Central memory CD8-positive, alpha-beta T cell (primary cell): ENCODE measurements at regions not wholly inside any gene's neighbourhood (a gene's known extent, or its start where the extent isn't known, plus 50 kb on each side); places are given as distances from the start of the nearest gene placed in this dataset.

Experiments
- ATAC-seq: fragments of 150-1000 bp; cut with Tn5 transposase; replicated peaks from 2 replicates; pipeline ENCODE4 v1.10.0; 2022; ENCODE audit warnings: mild to moderate bottlenecking, moderate FRiP score, moderate number of reproducible peaks; ENCODE audit not compliant: poor library complexity, severe bottlenecking; ENCODE audit errors: extremely low read depth
- DNase-seq, 2 donors: peaks; one replicate each; pipeline ENCODE4 v3.0.0; 2021; ENCODE audit warnings: low spot score in 2 of 2
- H3K27ac Mint-ChIP-seq: one replicate; pipeline ENCODE4 v1.8.0; 2022; ENCODE audit warnings: low read depth, mild to moderate bottlenecking, moderate library complexity, mixed read lengths
- H3K27me3 Mint-ChIP-seq: one replicate; pipeline ENCODE4 v1.8.0; 2022; ENCODE audit warnings: mixed read lengths
- H3K36me3 Mint-ChIP-seq: one replicate; pipeline ENCODE4 v1.8.0; 2022; ENCODE audit warnings: mild to moderate bottlenecking, moderate library complexity, mixed read lengths; ENCODE audit not compliant: insufficient read depth
- H3K4me1 Mint-ChIP-seq: one replicate; pipeline ENCODE4 v1.8.0; 2022; ENCODE audit warnings: mixed read lengths
- H3K4me3 Mint-ChIP-seq: one replicate; pipeline ENCODE4 v1.8.0; 2022; ENCODE audit warnings: mild to moderate bottlenecking, moderate library complexity, mixed read lengths
- H3K9me3 Mint-ChIP-seq: one replicate; pipeline ENCODE4 v1.8.0; 2022; ENCODE audit warnings: mixed read lengths

DNA sequence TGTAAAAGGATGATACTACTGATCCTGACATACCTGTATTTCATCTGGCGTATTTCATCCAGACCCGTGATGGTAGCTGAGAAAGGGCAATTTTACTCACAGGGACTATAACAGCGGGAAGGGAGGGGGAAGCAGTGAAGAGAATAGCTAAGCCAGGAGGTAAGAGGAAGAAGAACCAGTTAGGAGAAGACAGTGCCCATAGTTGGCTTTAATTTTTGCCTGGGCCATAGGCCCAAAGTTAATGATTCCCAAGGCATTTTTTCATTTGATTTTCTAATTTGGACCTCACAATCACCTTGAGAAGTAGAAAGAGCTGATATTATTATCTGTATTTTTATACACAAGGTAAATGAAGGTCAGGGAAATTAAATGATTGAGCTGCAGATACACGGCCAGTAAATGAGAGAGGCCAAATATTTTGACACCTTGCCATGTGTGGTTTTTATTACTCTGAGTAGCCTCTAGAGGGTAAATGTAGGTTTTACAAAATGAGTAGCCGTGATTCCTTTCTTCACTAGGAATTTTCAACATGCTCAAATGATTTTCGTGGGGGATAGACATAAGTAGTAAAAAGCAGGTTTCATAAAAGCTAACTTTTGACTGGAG, 382.2 kb downstream of the FUT8 start:
- Mint-ChIP-seq H3K4me1 (no peaks in the 10 kb centered on the region), H3K4me3 (no peak overlapping the region), H3K9me3 (no peaks in the 10 kb centered on the region), H3K27me3 (peaks cover 22% of the 10 kb centered on the region), H3K27ac (no peak overlapping the region), H3K36me3 (no peaks in the 10 kb centered on the region)
- DNase-seq (no peak), ATAC-seq (no peak)

DNA sequence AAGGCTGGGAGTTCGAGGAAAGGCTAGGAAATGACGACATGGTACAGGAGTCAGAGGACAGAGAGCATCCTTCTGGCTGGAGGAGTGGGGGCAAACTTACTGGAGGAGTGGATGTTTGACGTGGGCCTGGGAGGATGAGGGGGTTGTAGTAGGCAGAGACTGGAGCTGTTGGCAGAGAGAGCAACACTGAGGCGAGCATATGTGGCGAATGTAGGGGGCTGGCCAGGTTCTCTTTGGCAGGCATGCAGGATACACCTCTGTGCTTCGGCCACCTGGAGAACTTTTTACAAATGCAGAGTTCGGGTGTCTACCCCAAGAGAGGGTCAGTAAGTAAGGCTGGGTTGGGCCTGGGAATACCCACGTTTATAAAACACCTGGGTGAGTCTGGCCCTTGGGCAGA, 385.7 kb downstream of the FUT8 start:
- H3K4me1 Mint-ChIP-seq = no peaks in the 10 kb centered on the region
- H3K4me3 Mint-ChIP-seq = no peak overlapping the region
- peaks cover 29% of the 10 kb centered on the region for H3K27me3 Mint-ChIP-seq
- no peaks in the 10 kb centered on the region for H3K36me3 Mint-ChIP-seq
- no peak overlapping the region for H3K27ac Mint-ChIP-seq
- ATAC-seq (no peak), DNase-seq (no peak)
- no peaks in the 10 kb centered on the region for H3K9me3 Mint-ChIP-seq

DNA sequence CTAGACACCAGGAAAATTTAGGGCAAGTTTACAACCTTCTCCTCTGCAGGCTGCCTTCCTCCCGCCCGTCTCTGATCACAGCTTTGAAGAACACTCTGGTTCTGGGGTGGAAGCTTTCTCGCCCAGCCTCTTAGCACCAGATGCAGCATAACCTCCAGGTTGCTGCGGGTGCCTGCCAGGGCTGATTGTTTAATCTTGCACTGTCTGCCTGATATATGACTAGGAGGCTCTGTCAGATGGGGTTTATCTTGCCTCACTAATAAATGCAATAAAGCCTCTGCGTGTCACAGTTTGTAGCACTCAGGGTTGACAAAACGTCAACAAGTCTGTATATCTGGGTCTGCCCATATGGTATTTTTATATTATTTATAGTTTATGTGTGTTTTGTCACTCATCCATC, 388.2 kb downstream of the FUT8 start:
- H3K9me3 Mint-ChIP-seq = no peaks in the 10 kb centered on the region
- no peak overlapping the region for H3K4me3 Mint-ChIP-seq

DNA sequence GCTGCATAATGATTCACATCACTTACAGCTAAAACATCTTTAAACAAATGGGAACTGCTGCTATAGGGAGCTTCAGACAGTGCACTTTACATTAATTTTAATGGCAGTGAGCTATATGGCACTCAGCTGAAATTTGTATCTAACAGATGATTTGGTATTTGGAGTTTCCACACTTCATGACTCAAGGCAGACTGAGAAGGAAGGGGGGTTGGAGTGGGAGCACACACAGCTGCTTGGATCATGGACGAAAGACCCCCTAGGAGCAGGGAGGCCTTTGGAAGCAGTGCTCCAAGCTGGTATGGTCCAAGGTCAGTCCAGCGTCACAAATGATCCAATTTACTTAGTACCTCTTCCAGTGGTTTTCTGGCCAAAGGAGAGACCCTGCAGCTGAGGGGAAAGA, 389.7 kb downstream of the FUT8 start:
- H3K27me3 Mint-ChIP-seq = peaks cover 21% of the 10 kb centered on the region
- no peak for DNase-seq
- ATAC-seq = no peak
- no peaks in the 10 kb centered on the region for H3K36me3 Mint-ChIP-seq
- H3K9me3 Mint-ChIP-seq = no peaks in the 10 kb centered on the region
- no peak overlapping the region for H3K27ac Mint-ChIP-seq
- no peaks in the 10 kb centered on the region for H3K4me1 Mint-ChIP-seq
- no peak overlapping the region for H3K4me3 Mint-ChIP-seq

More for the DNA sequence above, 388.2 kb downstream of the FUT8 start:
- no peaks in the 10 kb centered on the region for H3K36me3 Mint-ChIP-seq
- H3K4me1 Mint-ChIP-seq = no peaks in the 10 kb centered on the region
- ATAC-seq (no peak), DNase-seq (no peak)
- H3K27me3 Mint-ChIP-seq = peaks cover 28% of the 10 kb centered on the region
- H3K27ac Mint-ChIP-seq = no peak overlapping the region

DNA sequence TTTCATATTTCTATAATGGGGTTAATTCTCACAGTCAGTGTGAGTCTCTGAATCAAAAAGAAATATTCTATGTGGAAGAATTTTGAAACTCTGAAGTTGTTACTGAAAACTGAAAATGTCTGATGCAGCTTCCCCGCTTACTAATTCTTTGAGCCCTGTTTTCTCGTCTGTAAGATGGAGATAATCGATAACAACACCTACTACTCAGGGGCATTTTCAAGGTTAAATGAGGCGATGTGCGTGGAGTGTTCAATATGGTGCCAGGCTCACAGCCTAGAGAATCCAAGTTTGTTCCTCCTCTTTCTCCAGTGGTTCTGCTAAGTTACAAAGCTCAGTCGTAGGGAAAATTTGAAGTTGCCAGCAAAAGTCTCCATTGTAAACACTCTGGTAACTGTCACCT, 391.4 kb downstream of the FUT8 start:
- ATAC-seq (no peak), DNase-seq (no peak)
- H3K27me3 Mint-ChIP-seq = peaks cover 7% of the 10 kb centered on the region
- H3K27ac Mint-ChIP-seq = no peak overlapping the region
- H3K36me3 Mint-ChIP-seq = no peaks in the 10 kb centered on the region
- H3K9me3 Mint-ChIP-seq = no peaks in the 10 kb centered on the region
- H3K4me1 Mint-ChIP-seq = no peaks in the 10 kb centered on the region
- no peak overlapping the region for H3K4me3 Mint-ChIP-seq

DNA sequence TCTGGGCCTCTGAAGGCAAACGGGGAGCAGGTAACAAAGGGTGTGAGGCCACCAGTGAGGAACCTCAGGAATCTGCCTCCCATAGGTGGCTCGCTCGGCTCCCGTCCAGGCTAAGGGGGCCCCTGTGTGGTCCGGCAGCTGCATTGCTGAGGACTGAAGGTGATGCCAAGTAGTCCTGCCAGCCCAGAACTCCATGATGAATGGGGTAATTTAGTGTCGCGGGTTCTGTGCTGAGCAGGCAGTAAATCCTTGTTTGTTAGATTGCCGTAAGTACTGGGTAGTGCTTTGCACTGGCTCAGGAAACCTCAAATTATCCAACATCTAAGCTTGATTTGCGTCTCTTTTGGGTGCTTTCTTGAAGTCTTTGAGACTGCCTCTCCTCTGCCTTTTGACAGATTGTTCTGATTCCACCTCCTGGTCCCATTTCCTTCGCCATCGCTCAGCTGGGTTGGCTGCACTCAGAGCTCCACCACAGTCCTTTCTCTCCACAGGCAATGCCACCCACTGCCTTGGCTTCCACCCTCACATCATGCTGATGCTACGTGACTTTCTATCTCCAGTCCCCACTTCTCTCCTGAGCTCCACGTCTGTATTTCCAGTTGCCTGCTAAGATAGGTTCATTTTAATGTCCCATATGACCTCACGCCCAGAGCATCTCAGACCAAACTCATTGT, 392.0 kb downstream of the FUT8 start:
- Mint-ChIP-seq H3K4me1 (no peaks in the 10 kb centered on the region), H3K9me3 (no peaks in the 10 kb centered on the region), H3K27ac (no peak overlapping the region), H3K36me3 (no peaks in the 10 kb centered on the region), H3K4me3 (no peak overlapping the region), H3K27me3 (peaks cover 7% of the 10 kb centered on the region)
- ATAC-seq (no peak), DNase-seq (no peak)

DNA sequence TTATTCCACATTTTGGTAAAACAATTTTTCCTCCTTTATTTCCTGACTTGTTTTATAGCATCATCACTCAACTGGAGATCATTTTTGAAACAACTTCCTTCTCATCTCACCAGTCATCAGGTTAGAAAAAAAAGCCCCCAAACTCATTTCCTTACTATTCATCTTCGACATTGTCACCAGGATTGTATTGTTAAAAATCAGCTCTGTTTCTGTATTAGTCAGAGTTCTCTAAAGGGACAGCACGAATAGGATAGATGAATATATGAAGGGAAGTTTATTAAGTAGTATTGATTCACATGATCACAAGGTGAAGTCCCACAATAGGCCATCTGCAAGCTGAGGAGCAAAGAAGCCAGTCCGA, 392.6 kb downstream of the FUT8 start:
- ATAC-seq (no peak), DNase-seq (no peak)
- H3K27me3 Mint-ChIP-seq = peaks cover 7% of the 10 kb centered on the region
- no peak overlapping the region for H3K4me3 Mint-ChIP-seq
- no peak overlapping the region for H3K27ac Mint-ChIP-seq
- peaks cover under 1% of the 10 kb centered on the region for H3K36me3 Mint-ChIP-seq
- H3K9me3 Mint-ChIP-seq = no peaks in the 10 kb centered on the region
- no peaks in the 10 kb centered on the region for H3K4me1 Mint-ChIP-seq

DNA sequence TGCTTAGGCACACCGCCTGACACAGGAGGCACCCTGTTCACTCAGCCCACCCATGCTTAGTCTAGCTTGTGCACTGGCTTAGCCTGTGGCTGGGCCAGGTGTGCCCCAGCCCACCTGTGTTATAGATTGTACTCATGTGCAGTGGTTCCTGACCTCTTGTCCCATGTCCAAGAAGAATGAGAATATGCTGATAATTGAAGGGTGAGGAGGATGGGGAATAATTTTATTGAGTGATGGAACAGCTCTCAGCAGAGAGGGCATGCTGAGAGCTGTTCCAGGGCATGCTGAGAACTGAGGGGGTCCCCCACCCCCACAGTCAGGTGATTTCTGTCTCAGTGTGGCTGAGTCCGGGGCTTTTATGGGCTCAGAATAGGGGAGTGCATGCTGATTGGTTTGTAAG, 395.9 kb downstream of the FUT8 start:
- Mint-ChIP-seq H3K27ac (no peak overlapping the region), H3K4me3 (no peak overlapping the region), H3K36me3 (peaks cover 2% of the 10 kb centered on the region), H3K4me1 (no peaks in the 10 kb centered on the region), H3K9me3 (no peaks in the 10 kb centered on the region), H3K27me3 (no peaks in the 10 kb centered on the region)
- DNase-seq = no peak
- no peak for ATAC-seq

DNA sequence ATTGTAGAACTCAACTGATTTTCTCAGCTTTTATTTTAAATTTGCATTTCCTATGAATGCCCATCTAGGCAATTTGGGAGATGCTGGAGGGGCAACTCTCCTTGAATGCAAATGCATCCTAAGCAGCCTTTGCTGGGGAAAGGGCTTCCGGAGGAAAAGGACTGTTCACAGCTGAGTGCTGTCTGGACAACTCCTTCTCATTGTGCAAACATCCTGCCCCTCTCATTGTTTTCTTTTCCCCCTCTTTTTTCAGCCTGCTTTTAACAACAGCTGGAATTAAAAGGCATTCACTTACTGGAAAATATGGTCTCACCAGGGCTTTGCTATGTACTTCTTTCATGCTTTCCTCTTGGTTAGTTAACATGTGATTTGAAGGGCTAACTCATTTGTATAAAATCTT, 397.8 kb downstream of the FUT8 start:
- ATAC-seq = no peak
- H3K27ac Mint-ChIP-seq = no peak overlapping the region

DNA sequence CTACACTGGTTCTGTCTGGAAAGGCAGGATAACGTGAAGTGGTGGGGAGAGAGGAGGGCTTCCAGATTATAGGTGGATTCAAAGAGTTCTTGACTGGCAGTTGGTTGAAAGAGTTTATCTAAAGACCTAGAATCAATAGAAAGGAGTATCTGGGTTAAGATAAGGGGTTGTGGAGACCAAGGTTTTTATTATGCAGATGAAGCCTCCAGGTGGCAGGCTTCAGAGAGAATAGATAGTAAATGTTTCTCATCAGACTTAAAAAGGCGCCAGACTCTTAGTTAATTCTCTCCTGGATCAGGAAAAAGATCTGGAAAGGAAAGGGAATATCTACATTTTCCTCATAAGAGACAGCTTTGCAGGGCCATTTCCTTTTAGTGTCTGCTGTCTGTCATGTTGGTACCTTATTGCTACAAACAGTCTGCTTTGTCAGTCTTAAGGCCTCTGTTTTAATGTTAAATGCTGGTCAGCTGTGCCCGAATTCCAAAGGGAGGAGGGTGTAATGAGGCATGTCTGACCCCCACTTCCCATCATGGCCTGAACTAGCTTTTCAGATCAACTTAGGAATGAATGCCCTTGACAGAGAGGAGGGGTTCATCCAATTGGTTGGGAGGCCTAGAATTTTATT, 401.3 kb downstream of the FUT8 start:
- no peak for ATAC-seq

More for the DNA sequence above, 397.8 kb downstream of the FUT8 start:
- Mint-ChIP-seq H3K36me3 (peaks cover 2% of the 10 kb centered on the region), H3K4me3 (no peak overlapping the region), H3K9me3 (no peaks in the 10 kb centered on the region), H3K4me1 (no peaks in the 10 kb centered on the region), H3K27me3 (no peaks in the 10 kb centered on the region)
- no peak for DNase-seq

DNA sequence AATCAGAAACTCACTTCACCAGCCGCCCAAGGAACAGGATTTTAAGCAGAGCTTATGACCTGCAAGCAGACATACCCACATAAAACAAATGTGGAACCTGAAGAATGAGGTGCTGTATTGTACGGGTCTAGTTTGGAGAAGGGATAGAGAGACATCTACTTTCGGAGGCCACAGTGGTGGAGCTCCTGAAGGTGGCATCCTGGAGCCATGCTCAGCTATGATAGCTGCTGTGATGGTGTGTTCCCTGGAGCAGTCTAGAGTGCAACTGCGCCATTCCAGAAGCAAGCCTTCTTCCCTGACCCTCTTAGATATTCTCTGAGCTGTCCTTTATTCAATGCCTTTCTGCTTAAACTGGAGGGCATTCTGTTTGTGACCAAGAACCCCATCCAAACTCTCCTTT, 402.6 kb downstream of the FUT8 start:
- no peaks in the 10 kb centered on the region for H3K27me3 Mint-ChIP-seq
- no peaks in the 10 kb centered on the region for H3K4me1 Mint-ChIP-seq
- no peaks in the 10 kb centered on the region for H3K9me3 Mint-ChIP-seq
- peaks cover 2% of the 10 kb centered on the region for H3K36me3 Mint-ChIP-seq
- DNase-seq (no peak), ATAC-seq (no peak)
- no peak overlapping the region for H3K27ac Mint-ChIP-seq
- H3K4me3 Mint-ChIP-seq = no peak overlapping the region

More for the DNA sequence above, 401.3 kb downstream of the FUT8 start:
- Mint-ChIP-seq H3K27ac (no peak overlapping the region), H3K27me3 (no peaks in the 10 kb centered on the region), H3K4me3 (no peak overlapping the region), H3K4me1 (no peaks in the 10 kb centered on the region), H3K36me3 (peaks cover 2% of the 10 kb centered on the region), H3K9me3 (no peaks in the 10 kb centered on the region)
- DNase-seq = no peak

DNA sequence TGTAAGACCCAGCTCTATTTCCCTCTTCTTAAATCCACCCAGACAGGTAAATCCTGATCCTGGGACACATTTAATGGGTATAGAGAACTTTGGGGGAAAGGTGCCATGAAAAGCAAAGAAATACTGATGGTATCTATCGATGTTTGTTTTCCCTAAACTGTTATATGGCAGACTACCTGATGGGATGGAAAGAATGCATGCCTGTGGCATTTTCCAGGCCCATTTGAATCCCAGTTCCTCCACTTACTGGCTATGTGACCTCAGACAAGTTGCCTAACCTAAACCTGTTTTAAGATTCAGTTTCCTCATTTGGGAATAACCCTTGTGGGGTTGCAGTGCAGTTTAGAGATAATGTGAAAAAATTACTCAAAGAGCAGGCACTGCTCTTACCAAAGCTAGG, 404.5 kb downstream of the FUT8 start:
- DNase-seq (no peak), ATAC-seq (no peak)
- no peak overlapping the region for H3K4me3 Mint-ChIP-seq
- no peaks in the 10 kb centered on the region for H3K36me3 Mint-ChIP-seq
- no peaks in the 10 kb centered on the region for H3K4me1 Mint-ChIP-seq
- no peaks in the 10 kb centered on the region for H3K9me3 Mint-ChIP-seq
- no peaks in the 10 kb centered on the region for H3K27me3 Mint-ChIP-seq
- no peak overlapping the region for H3K27ac Mint-ChIP-seq

DNA sequence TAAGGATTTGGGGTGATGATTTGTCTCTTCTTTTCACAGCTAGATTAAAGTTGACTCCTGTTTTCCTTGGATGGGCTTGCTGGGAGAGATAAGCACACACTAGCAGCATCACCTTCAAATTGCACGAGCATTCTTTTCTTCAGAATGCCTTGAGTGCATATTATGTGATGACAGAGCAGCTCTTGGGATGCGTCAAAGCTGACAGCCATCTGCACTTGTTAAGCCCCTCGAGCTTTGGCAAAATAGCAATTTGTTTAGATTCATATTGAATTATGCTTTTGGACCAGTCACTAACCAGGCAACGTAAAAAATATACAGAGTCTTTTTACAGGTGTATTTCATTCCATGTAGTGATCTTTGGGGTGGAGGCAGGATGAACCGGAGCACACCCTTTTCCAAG, 407.0 kb downstream of the FUT8 start:
- peaks cover 3% of the 10 kb centered on the region for H3K4me1 Mint-ChIP-seq
- no peak overlapping the region for H3K4me3 Mint-ChIP-seq
- no peaks in the 10 kb centered on the region for H3K9me3 Mint-ChIP-seq
- ATAC-seq = no peak
- H3K36me3 Mint-ChIP-seq = no peaks in the 10 kb centered on the region
- no peak overlapping the region for H3K27ac Mint-ChIP-seq
- no peak for DNase-seq
- H3K27me3 Mint-ChIP-seq = no peaks in the 10 kb centered on the region
